DMS153 treated with DMSO at 0.1 percent for 48 hours (cell line): ENCODE measurements at regions not wholly inside any gene's neighbourhood (a gene's known extent, or its start where the extent isn't known, plus 50 kb on each side); places are given as distances from the start of the nearest gene placed in this dataset.

Experiments
- DNase-seq: peaks from one replicate; lab custom pipeline; 2025; ENCODE audit not compliant: unreplicated experiment; lab: John Stamatoyannopoulos, UW

- DNase-seq, result no peak
Measured at GRCh38 chr4:65126200-65126599, 544.1 kb downstream of the EPHA5 start.

DNA sequence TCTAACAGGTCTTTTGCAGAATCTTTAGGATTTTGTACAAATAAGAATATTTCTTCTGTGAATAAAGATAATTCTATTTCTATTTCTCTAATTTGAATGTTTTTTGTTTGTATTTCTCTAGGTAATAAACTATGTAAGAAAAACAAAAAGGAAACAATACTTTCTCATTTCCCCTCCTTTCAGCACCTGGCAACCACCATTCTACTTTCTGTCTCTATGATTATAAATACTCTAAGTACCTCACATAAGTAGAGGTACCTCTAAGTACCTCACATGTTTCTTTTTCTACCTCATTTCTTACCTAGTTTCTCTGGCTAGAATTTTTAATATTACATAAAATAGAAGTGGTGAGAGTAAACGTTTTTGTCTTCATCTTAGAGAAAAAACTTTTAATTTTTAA is 550.0 kb downstream of the EPHA5 start:
- DNase-seq, result no peak

DNA sequence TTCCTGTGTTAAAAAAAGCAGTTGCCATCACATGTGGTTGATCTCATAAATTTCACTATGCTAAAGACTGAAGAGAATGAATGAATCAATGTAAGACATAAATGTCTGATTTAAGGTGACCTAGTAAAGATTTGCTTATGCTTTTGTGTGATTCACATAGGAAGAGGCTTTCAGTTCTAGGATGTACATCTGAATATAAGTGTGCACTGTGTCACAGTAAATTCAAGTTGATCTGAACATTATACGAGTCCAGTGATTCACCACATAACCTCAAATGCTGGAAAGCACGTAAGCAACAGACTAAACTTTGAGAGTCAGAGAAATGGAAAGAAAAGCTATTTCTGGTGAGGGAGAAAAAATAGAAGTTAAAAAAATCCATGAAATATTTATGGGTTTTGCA is 567.9 kb downstream of the EPHA5 start:
- no peak for DNase-seq

- DNase-seq, result no peak
Measured at GRCh38 chr4:65096630-65097029, 573.7 kb downstream of the EPHA5 start.

DNA sequence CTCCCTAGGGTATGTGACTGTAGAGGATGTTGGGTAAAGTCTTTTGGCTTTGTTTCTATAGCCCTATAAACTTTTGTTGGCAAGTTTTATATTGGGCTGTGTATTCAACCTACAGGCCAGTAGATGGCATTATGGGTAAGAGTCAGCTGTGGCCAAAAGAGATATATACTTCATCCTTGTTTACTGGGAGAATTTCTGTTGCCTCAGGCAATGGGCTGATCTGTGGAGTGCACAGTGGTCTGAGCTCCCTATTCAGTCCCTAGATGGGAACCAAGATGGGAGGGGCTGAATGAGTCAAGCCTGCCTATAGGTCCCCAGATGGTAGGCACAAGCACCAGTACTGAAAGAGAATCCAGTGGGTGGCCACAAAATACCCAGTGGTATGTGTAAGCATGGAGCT is 580.6 kb downstream of the EPHA5 start:
- no peak for DNase-seq

- DNase-seq, result no peak
Measured at GRCh38 chr4:65083076-65083475, 587.2 kb downstream of the EPHA5 start.

- peak; percentile 80 for DNase-seq
Measured at GRCh38 chr4:65071564-65071963, 598.7 kb downstream of the EPHA5 start.

DNA sequence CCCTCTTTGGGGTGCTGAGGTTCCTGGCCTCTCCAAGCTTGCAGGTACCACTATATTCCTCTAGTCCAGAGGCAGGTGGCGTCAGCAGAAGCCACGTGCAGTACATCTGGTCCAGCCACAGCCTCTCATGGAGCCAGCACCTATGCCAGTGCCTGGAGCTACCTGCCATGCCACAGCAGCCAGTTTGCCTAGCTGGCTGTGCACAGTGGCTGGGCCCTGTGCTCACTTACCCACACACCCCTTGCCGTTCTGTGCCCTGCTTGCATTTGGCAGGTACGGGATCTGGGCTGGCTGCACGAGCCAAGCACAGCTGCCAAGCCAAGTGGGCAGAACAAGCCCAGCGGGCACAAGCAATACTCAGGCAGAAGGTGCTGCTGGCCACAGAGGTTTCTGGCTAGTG is 601.1 kb downstream of the EPHA5 start:
- no peak for DNase-seq

DNA sequence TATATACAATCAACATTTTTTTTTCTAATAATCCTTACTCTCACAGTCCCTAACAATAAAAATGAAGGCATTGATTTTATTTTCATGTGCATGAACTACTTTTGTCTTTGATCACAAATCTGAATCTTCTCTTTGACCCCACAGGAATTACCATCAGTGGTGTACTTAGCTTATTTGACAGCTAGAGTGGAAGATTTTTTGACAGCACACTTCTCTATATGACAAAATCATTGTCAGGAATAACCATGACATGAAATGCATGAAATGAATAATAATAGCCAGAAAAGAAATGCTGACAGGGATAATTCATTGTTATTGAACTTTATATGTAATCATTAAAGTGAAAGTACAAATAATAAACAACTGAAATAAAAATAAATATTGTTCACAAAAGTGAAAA is 604.2 kb downstream of the EPHA5 start:
- no peak for DNase-seq

DNA sequence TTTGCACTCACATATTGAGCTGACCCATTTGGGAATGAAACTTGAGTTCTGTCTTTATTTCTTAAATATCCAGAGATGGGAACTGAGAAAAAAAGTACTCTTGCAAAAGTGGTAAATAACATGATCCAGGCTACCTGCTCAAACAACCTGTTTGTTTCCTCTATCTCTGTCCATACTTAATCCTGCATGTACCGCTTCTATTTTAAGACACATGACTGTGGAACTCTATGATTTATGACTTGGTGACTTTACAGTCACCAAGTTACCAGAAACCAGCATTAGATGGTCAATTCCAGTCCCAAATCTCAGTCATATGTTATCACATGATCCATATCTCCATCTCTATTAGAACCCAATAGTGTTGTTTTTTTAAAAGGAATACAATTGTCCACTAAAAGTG is 606.7 kb downstream of the EPHA5 start:
- DNase-seq, result no peak

DNA sequence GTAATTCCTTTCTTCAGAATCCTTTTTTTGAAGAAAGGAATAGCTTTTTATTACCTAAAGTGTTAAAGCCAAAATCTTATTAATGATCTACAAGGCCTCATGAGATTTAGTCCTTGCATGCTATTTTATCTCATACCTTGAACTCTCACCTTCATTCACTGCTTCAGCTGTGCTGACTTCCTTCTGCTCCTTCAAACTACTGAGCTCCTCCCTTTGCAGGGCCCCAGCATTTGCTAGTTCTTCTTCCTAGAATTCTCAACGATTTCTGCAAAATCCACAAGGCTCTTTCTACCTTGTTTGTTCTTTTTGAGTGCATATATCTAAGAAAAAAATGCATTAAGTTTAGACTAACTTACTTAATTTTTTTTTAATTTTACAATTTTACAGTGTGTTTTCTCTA is 619.5 kb downstream of the EPHA5 start:
- no peak for DNase-seq

DNA sequence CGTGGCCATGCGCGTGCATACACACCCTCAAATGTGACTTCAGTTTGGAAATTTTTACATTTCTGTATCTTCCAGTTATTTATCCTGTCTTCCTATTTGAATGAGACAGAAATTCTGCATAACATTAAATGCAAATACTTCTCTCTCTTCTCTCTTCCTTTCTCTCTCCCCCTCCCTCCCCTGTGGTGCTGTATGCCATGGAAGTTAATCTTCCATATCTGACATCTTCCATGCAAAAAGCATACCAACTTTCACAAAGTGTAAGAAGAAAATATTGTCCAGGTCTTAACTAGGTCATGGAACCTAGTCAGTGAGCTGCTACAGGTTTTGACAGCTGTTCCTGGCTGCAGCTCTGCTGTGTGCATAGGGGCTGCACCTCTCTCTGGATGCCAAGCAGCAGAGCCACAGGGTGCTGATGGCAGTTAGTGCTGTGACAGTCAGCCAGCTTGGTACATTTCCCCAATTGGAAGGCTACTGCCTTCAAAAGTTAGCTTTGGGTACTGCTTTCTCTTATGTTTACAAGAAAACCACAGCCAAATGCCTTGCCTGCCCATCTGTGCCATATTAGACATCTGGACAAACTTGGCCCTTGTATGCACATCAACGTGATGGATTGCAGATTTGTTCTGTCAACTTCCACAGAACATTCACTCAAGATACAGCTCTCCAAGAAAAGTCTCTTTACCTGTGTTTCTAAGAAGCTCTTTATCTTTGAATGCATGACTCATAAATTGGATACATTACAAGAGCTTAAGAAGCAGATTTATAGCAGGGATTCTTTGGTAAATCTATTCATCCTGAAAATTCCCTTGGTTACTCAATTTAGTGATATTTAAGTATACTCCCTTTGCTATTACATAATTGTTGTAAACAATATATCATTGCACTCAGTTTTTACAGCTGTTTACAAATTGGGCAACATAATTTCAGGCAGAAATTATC is 623.8 kb downstream of the EPHA5 start:
- DNase-seq, result no peak

DNA sequence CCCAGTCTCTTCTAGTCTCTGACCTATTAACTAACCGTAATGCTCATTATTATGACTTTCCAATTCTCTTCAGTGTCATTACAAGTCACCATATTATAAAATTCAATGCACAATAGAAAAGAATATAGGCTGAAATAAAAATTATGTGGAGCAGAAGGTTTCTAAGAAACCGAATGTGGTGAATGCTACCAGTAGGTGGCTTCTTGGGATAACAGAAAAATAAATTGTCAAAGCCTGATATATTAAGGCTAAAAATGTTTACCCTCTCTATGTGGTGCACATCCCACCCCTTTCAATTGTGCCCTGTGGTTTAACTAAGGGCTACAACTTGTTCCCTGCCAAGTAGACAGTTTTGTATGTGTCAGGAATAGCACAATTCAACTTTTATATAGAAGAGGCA is 624.6 kb upstream of the TECRL start:
- no peak for DNase-seq

DNA sequence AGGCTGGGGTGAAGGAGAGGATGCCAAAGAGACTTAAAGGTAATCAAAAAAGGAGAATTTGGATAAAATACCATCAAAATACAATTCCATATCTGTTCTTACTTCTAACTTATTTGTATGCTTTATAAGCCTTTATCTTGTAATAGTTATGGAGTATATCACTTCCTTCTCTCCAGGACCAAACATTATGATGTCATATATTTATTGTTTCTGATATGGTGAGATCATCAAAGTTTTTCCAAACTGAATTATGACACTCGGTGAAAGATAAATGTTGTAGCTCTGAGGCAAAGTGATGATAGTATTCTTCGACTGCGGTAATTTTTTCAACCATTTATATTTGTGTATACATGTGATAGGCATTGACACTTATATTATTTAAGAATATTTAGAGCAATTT is 619.3 kb upstream of the TECRL start:
- DNase-seq, result no peak

GRCh38 chr4:65023883-65024670 is 614.8 kb upstream of the TECRL start:
- no peak for DNase-seq

GRCh38 chr4:65023081-65023480 is 613.8 kb upstream of the TECRL start:
- DNase-seq, result no peak

GRCh38 chr4:65021737-65022136 is 612.5 kb upstream of the TECRL start:
- no peak for DNase-seq

GRCh38 chr4:65021149-65021548 is 611.9 kb upstream of the TECRL start:
- no peak for DNase-seq

DNA sequence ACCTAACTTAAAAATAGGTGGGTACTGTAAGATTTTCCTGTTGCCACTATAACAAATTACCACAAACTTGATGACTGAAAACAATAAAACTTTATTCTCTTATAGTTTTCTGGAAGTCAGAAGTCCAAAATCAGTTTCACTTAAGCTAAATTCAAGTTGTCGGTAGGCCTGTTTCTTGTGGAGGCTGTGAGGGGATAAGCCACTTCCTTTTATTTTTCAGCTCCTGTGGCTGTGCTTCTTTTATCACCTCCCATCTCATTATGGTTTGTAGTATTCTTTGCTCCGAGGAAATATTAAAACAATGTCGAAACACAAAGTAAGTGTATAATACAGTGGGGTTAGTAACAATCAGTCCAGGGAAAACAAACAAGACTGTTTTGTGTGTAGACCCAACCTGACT is 610.5 kb upstream of the TECRL start:
- no peak for DNase-seq

GRCh38 chr4:65018313-65018712 is 609.1 kb upstream of the TECRL start:
- no peak for DNase-seq

- DNase-seq, result no peak
Measured at GRCh38 chr4:65014078-65014477, 604.8 kb upstream of the TECRL start.

- DNase-seq, result peak; percentile 41
Measured at GRCh38 chr4:65007841-65008439, 598.7 kb upstream of the TECRL start.
